ENCODE measurements at regions not wholly inside any gene's neighbourhood (a gene's known extent, or its start where the extent isn't known, plus 50 kb on each side); places are given as distances from the start of the nearest gene placed in this dataset.
A peak's percentile ranks its signal among the peaks of the same experiment; 100 is the strongest.

- Histone ChIP-seq H2AFZ (no peak overlapping the region), H3K9me3 (ENCODE audit: low read depth) (no peaks in the 10 kb centered on the region), H4K20me1 (ENCODE audit: insufficient read depth, poor library complexity, severe bottlenecking) (no peaks in the 10 kb centered on the region), H3K4me1 (ENCODE audit: insufficient read depth) (peaks cover 27% of the 10 kb centered on the region), H3K4me2 (no peak overlapping the region), H3K27me3 (no peaks in the 10 kb centered on the region), H3K79me2 (no peaks in the 10 kb centered on the region), H3K9me2 (replicated peaks; ENCODE audit: insufficient read depth) (no peaks in the 10 kb centered on the region), H3K36me3 (replicated peaks; ENCODE audit: insufficient read depth, low read depth) (no peaks in the 10 kb centered on the region), H3K4me3 (no peak overlapping the region), H3K27ac (peak overlapping the region; percentile 67)
- TF ChIP-seq, protein P1, sequence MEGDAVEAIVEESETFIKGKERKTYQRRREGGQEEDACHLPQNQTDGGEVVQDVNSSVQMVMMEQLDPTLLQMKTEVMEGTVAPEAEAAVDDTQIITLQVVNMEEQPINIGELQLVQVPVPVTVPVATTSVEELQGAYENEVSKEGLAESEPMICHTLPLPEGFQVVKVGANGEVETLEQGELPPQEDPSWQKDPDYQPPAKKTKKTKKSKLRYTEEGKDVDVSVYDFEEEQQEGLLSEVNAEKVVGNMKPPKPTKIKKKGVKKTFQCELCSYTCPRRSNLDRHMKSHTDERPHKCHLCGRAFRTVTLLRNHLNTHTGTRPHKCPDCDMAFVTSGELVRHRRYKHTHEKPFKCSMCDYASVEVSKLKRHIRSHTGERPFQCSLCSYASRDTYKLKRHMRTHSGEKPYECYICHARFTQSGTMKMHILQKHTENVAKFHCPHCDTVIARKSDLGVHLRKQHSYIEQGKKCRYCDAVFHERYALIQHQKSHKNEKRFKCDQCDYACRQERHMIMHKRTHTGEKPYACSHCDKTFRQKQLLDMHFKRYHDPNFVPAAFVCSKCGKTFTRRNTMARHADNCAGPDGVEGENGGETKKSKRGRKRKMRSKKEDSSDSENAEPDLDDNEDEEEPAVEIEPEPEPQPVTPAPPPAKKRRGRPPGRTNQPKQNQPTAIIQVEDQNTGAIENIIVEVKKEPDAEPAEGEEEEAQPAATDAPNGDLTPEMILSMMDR (IDR thresholded peaks at IDR 0.05; ENCODE audit: poor library complexity): no peak
- no peak for TF ChIP-seq EZH2 (IDR thresholded peaks at IDR 0.05; ENCODE audit: borderline replicate concordance)
- WGBS (ENCODE audit: low lambda C conversion rate, missing lambda C conversion rate): 73% methylated on average over 7 of the region's 8 CpGs
- DNase-seq (ENCODE audit: low spot score): no peak
Observed at GRCh38 chr2:43051338-43051737, 175.1 kb downstream of the ZFP36L2 start.

- no peaks in the 10 kb centered on the region for H3K36me3 ChIP-seq (replicated peaks; ENCODE audit: insufficient read depth, low read depth)
- H3K27ac ChIP-seq: peak overlapping the region; percentile 62
- H3K9me3 ChIP-seq (ENCODE audit: low read depth): no peaks in the 10 kb centered on the region
- no peak overlapping the region for H3K4me3 ChIP-seq
- H2AFZ ChIP-seq: no peak overlapping the region
- peaks cover 32% of the 10 kb centered on the region for H3K4me1 ChIP-seq (ENCODE audit: insufficient read depth)
- H4K20me1 ChIP-seq (ENCODE audit: insufficient read depth, poor library complexity, severe bottlenecking): no peaks in the 10 kb centered on the region
- H3K9me2 ChIP-seq (replicated peaks; ENCODE audit: insufficient read depth): no peaks in the 10 kb centered on the region
- TF ChIP-seq EZH2 (IDR thresholded peaks at IDR 0.05; ENCODE audit: borderline replicate concordance): no peak
- no peak for TF ChIP-seq EZH2phosphoT487 (IDR thresholded peaks at IDR 0.05; ENCODE audit: low read depth, severe bottlenecking, unreplicated experiment)
- TF ChIP-seq, protein P1 (IDR thresholded peaks at IDR 0.05; ENCODE audit: poor library complexity): no peak
- no peak overlapping the region for H3K4me2 ChIP-seq
- H3K27me3 ChIP-seq: no peaks in the 10 kb centered on the region
- WGBS (ENCODE audit: low lambda C conversion rate, missing lambda C conversion rate): 89% methylated on average over 5 of the region's 5 CpGs
- no peak for DNase-seq (ENCODE audit: low spot score)
- no peaks in the 10 kb centered on the region for H3K79me2 ChIP-seq
Observed at GRCh38 chr2:43050866-43051265, 175.5 kb downstream of the ZFP36L2 start.

GRCh38 chr2:43049836-43050801 lies 176.3 kb downstream of the ZFP36L2 start:
- Histone ChIP-seq H3K9me3 (ENCODE audit: low read depth) (no peaks in the 10 kb centered on the region), H3K79me2 (no peaks in the 10 kb centered on the region), H3K27me3 (no peaks in the 10 kb centered on the region), H3K4me2 (no peak overlapping the region), H2AFZ (no peak overlapping the region), H3K9me2 (replicated peaks; ENCODE audit: insufficient read depth) (no peaks in the 10 kb centered on the region), H3K4me3 (no peak overlapping the region), H4K20me1 (ENCODE audit: insufficient read depth, poor library complexity, severe bottlenecking) (no peaks in the 10 kb centered on the region), H3K27ac (peak overlapping the region; percentile 62), H3K4me1 (ENCODE audit: insufficient read depth) (peaks cover 35% of the 10 kb centered on the region), H3K36me3 (replicated peaks; ENCODE audit: insufficient read depth, low read depth) (no peaks in the 10 kb centered on the region)
- 87% methylated on average over 15 of the region's 18 CpGs for WGBS (ENCODE audit: low lambda C conversion rate, missing lambda C conversion rate)
- TF ChIP-seq EZH2 (IDR thresholded peaks at IDR 0.05; ENCODE audit: borderline replicate concordance): no peak
- TF ChIP-seq, protein P1 (IDR thresholded peaks at IDR 0.05; ENCODE audit: poor library complexity): no peak
- TF ChIP-seq EZH2phosphoT487 (IDR thresholded peaks at IDR 0.05; ENCODE audit: low read depth, severe bottlenecking, unreplicated experiment): no peak
- DNase-seq (ENCODE audit: low spot score): no peak
